ENCODE measurements at regions not wholly inside any gene's neighbourhood (a gene's known extent, or its start where the extent isn't known, plus 50 kb on each side); places are given as distances from the start of the nearest gene placed in this dataset.

DNA sequence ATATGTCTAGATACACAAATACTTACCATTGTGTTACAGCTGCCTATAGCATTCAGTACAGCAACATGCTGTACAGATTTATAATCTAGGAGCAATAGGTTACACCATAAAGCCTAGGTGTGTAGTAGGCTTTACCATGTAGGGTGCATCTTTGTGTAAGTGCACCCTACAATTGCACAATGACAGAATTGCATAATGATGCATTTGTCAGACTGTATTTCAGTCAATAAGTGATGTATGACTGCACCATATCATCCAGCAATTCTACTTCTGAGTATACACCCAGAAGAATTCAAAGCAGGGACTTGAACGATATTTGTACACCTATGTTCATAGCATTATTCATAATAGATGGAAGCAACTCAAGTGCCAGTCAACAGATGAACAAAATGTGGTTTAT is 100.4 kb upstream of the SLC44A1 start:
- no peaks in the 10 kb centered on the region for H3K4me1 ChIP-seq (replicated peaks in 1 of 2; ENCODE audit: control insufficient read depth in 2 of 2, insufficient read depth in 2 of 2, low read length in 2 of 2)
- ChIA-PET CTCF (ENCODE audit: low intra/inter-chr PET ratio) (no interaction called here), POLR2A (no interaction called here)
- TF ChIP-seq, protein P1, sequence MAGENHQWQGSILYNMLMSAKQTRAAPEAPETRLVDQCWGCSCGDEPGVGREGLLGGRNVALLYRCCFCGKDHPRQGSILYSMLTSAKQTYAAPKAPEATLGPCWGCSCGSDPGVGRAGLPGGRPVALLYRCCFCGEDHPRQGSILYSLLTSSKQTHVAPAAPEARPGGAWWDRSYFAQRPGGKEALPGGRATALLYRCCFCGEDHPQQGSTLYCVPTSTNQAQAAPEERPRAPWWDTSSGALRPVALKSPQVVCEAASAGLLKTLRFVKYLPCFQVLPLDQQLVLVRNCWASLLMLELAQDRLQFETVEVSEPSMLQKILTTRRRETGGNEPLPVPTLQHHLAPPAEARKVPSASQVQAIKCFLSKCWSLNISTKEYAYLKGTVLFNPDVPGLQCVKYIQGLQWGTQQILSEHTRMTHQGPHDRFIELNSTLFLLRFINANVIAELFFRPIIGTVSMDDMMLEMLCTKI (IDR thresholded peaks at IDR 0.05; ENCODE audit: partially characterized antibody) = no peak
- TF ChIP-seq CEBPG (CRISPR knock-in tag; IDR thresholded peaks at IDR 0.05) (no peak), CEBPG (tag; conservative IDR thresholded peaks at IDR 0.05 in 1 of 2, IDR thresholded peaks at IDR 0.05 in 1 of 2) (peak in 1 of 2 experiments; percentile 52; a peak in 2 of 4 replicates)
- TF ChIP-seq, protein P2, sequence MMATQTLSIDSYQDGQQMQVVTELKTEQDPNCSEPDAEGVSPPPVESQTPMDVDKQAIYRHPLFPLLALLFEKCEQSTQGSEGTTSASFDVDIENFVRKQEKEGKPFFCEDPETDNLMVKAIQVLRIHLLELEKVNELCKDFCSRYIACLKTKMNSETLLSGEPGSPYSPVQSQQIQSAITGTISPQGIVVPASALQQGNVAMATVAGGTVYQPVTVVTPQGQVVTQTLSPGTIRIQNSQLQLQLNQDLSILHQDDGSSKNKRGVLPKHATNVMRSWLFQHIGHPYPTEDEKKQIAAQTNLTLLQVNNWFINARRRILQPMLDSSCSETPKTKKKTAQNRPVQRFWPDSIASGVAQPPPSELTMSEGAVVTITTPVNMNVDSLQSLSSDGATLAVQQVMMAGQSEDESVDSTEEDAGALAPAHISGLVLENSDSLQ (IDR thresholded peaks at IDR 0.05) = no peak
- no peak overlapping the region for H3K9ac ChIP-seq (ENCODE audit: insufficient read depth in 1 of 2, low read depth in 2 of 2, low read length in 2 of 2)
- 0% methylated on average over 1 of the region's 1 CpG for WGBS (ENCODE audit: insufficient coverage, low coverage, missing lambda C conversion rate)
- H3K9me1 ChIP-seq (ENCODE audit: control insufficient read depth, insufficient read depth, low read length) = no peaks in the 10 kb centered on the region
- DNase-seq (ENCODE audit: extremely low read depth in 1 of 4, low spot score in 3 of 4) (no peak), ATAC-seq (no peak), FAIRE-seq (no peak)
- no peaks in the 10 kb centered on the region for H3K36me3 ChIP-seq (ENCODE audit: control insufficient read depth, insufficient read depth, low read length)
- no peak overlapping the region for H2AFZ ChIP-seq (ENCODE audit: low read depth, low read length)
- intact Hi-C loops (cut with micrococcal nuclease) (no loop called here), in situ Hi-C loops (cut with MboI) (no loop called here)
- BruUV-seq (replicated peaks) = no TSS peak
- no peak overlapping the region for H3K4me3 ChIP-seq
- no peaks in the 10 kb centered on the region for H4K20me1 ChIP-seq (replicated peaks; ENCODE audit: control insufficient read depth, insufficient read depth, low read length)
- H3K27me3 ChIP-seq (ENCODE audit: control insufficient read depth in 2 of 2, insufficient read depth in 2 of 2, low read length in 2 of 2) = peaks cover 0 to 5% of the 10 kb centered on the region in 2 experiments; a peak in 3 of 5 replicates
- H3K27ac ChIP-seq (ENCODE audit: extremely low read depth, low read depth, low read length) = no peak overlapping the region
- no peak overlapping the region for H3K4me2 ChIP-seq (ENCODE audit: insufficient read depth, low read length)
- no peaks in the 10 kb centered on the region for H3K9me3 ChIP-seq (replicated peaks; ENCODE audit: control insufficient read depth, insufficient read depth, low read depth, low read length)
- no peaks in the 10 kb centered on the region for H3K79me2 ChIP-seq (ENCODE audit: control insufficient read depth, insufficient read depth, low read length)

Measured in K562 (cell line).